ENCODE measurements at regions not wholly inside any gene's neighbourhood (a gene's known extent, or its start where the extent isn't known, plus 50 kb on each side); places are given as distances from the start of the nearest gene placed in this dataset.
"Not testable (repeated sequence)": the region's sequence is repeated elsewhere in the genome, so short reads cannot be mapped to it uniquely, and the experiment has no call there.

DNA sequence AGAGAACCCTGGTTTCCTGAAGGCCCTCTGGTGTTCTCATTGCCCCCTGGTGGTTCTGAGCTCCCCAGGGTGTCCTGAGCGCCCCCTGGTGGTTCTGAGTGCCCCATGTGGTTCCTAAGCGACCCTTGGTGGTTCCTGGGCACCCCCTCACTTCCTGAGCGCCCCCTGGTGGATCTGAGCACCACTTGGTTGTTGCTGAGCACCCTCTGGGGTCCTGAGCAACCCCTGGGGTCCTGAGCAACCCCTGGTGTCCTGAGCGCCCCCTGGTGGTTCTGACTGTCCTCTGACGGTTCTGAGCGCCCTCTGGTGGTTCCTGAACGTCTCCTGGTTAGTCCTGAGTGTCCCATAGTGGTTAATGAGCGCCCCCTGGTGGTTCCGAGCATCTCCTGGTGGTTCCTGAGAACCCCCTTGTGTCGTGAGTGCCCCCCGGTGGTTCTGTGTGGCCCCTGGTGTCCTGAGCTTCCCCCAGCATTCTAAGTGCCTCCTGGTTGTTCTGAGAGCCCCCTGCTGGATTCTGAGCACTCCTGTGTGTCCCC is 568.3 kb downstream of the TMEM121 start:
- TF ChIP-seq CTCF (IDR thresholded peaks at IDR 0.05) (no peak), POLR2A (IDR thresholded peaks at IDR 0.05) (no peak)
- Histone ChIP-seq H3K27me3 (no peaks in the 10 kb centered on the region), H3K4me1 (no peaks in the 10 kb centered on the region), H3K9me3 (no peaks in the 10 kb centered on the region), H3K36me3 (no peaks in the 10 kb centered on the region), H3K27ac (no peak overlapping the region), H3K4me3 (replicated peaks in 1 of 3) (no peak overlapping the region)
- intact Hi-C loops (cut with DNase I), result no loop called here
- no CpG with 5 or more reads among the region's 11 CpGs for WGBS, 2 donors
- peak in 1 of 2 donors; percentile 1 for DNase-seq

GRCh38 chr14:106107703-106108102 is 581.3 kb downstream of the TMEM121 start:
- no peaks in the 10 kb centered on the region for H3K27me3 ChIP-seq
- no peak overlapping the region for H3K4me3 ChIP-seq (replicated peaks in 1 of 3)
- no peaks in the 10 kb centered on the region for H3K4me1 ChIP-seq
- no peaks in the 10 kb centered on the region for H3K36me3 ChIP-seq
- H3K27ac ChIP-seq, result no peak overlapping the region
- intact Hi-C loops (cut with DNase I), result no loop called here
- TF ChIP-seq POLR2A (IDR thresholded peaks at IDR 0.05) (no peak), CTCF (IDR thresholded peaks at IDR 0.05) (no peak)
- 31% methylated on average over 3 of the region's 7 CpGs; no CpG with 5 or more reads in 1 of the 2 donors for WGBS, 2 donors
- no peak for DNase-seq
- no peaks in the 10 kb centered on the region for H3K9me3 ChIP-seq

DNA sequence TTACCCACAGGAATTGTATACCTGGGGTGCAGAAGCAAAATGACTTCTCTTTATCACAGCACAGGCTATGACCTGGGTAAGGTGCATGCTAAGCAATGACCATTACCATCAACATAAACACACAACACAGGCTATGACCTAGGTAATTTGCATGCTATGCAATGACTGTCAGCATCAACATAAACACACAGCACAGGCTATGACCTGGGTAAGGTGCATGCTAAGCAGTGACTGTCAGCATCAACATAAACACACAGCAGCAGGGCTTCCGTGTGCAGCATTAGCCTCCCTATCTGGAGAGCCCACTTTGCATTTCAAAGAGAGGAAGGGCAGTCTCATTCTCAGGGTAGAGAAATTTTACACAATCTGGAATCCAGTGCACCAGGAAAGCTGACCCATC is 583.0 kb downstream of the TMEM121 start:
- no peaks in the 10 kb centered on the region for H3K4me1 ChIP-seq
- no peak for DNase-seq
- no peaks in the 10 kb centered on the region for H3K9me3 ChIP-seq
- 50% methylated on average over 1 of the region's 1 CpG; no CpG with 5 or more reads in 1 of the 2 donors for WGBS, 2 donors
- intact Hi-C loops (cut with DNase I), result no loop called here
- no peak overlapping the region for H3K4me3 ChIP-seq (replicated peaks in 1 of 3)
- H3K36me3 ChIP-seq, result no peaks in the 10 kb centered on the region
- no peaks in the 10 kb centered on the region for H3K27me3 ChIP-seq
- no peak overlapping the region for H3K27ac ChIP-seq
- TF ChIP-seq POLR2A (IDR thresholded peaks at IDR 0.05) (no peak), CTCF (IDR thresholded peaks at IDR 0.05) (no peak)

DNA sequence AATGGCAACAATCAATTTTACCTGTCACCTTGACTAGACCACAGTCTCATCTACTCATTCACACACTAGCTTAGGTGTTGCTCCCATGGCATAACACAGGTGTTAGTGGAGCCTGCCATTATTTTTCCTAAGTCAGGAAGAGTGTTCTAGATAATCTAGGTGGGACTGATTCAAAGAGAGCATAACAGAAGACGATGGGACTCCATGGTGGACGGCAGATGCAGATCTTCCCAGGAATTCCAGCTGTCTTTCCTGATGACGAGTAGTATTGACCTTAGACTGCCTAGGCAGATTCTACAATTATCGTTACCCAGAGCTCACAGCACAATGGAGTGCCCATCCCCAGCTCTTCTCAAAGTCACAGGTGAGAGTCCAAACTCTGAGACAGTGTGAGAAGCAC is 589.0 kb downstream of the TMEM121 start:
- 39 to 51% methylated on average over 4 of the region's 4 CpGs for WGBS, 2 donors
- Histone ChIP-seq H3K4me3 (replicated peaks in 1 of 3) (no peak overlapping the region), H3K4me1 (no peaks in the 10 kb centered on the region), H3K27ac (no peak overlapping the region), H3K9me3 (no peaks in the 10 kb centered on the region), H3K36me3 (no peaks in the 10 kb centered on the region), H3K27me3 (no peaks in the 10 kb centered on the region)
- intact Hi-C loops (cut with DNase I), result no loop called here
- TF ChIP-seq CTCF (IDR thresholded peaks at IDR 0.05), result no peak
- TF ChIP-seq POLR2A (IDR thresholded peaks at IDR 0.05), result no peak
- DNase-seq, result no peak

DNA sequence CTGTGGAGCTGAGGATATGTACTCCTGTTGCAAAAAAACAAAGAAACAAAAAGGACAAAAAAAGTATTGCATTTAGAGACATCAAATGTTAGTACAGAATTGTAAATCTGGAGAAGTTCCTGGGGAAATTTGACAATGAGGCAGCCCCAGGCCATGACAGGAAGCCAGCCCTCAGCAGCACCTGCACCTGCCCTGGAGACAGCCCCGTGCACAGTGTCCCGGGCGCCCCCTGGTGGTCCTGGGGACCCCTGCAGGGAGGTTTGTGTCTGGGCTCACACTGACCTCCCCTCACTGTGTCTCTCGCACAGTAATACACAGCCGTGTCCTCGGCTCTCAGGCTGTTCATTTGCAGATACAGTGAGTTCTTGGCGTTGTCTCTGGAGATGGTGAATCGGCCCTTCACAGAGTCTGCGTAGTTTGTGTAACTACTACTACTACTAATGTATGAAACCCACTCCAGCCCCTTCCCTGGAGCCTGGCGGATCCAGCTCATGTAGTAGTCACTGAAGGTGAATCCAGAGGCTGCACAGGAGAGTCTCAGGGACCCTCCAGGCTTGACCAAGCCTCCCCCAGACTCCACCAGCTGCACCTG is 590.1 kb downstream of the TMEM121 start:
- intact Hi-C loops (cut with DNase I); H3K27me3 ChIP-seq; DNase-seq; H3K27ac ChIP-seq; H3K36me3 ChIP-seq; H3K4me1 ChIP-seq; H3K4me3 ChIP-seq (replicated peaks in 1 of 3); H3K9me3 ChIP-seq: not testable (repeated sequence)
- TF ChIP-seq CTCF (IDR thresholded peaks at IDR 0.05), result peak in 2 of 6 experiments; percentile 23 to 49
- WGBS, 2 donors, result 0% methylated on average over 2 of the region's 10 CpGs; no CpG with 5 or more reads in 1 of the 2 donors
